NCI-H345 treated with DMSO at 0.1 percent for 48 hours (cell line): ENCODE measurements at regions not wholly inside any gene's neighbourhood (a gene's known extent, or its start where the extent isn't known, plus 50 kb on each side); places are given as distances from the start of the nearest gene placed in this dataset.

Source experiments
- DNase-seq: peaks from one replicate; lab custom pipeline; 2025; ENCODE audit not compliant: unreplicated experiment; lab: John Stamatoyannopoulos, UW

DNA sequence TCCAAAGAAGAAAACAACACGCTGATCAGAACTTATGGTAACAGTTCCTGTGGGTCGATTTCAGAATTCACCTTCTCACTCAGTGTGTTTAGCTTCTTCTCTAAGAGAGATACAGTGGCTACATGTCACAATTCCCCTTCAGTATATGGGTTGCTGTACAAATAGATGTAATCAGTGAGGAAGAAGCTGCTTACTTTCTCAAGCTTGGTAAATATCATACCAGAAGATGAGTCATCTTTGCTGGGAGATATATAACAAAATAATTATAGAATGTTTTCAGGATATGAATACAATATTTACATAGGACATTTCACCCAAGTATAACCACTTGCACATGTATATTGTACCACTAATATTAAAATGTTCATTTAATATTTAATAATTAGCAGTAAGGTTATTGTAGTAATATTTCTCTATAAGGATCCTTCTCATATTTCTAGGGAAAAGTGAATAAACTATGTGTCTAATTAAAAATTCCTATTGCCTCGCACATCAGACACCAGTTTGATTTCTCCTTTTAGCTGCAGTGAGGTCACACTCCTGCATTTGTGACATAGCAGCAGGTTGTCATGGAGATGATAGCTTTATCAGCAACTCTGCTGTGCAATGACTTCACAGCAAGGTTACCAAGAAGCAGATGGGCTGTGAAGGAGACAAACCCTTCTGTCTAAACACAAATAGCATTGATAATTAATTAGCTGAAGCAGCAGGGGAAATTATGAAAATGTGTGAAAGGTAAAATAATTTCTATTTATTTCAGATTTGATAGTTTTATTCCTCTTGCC lies 211.4 kb downstream of the TUSC7 start:
- DNase-seq: no peak

DNA sequence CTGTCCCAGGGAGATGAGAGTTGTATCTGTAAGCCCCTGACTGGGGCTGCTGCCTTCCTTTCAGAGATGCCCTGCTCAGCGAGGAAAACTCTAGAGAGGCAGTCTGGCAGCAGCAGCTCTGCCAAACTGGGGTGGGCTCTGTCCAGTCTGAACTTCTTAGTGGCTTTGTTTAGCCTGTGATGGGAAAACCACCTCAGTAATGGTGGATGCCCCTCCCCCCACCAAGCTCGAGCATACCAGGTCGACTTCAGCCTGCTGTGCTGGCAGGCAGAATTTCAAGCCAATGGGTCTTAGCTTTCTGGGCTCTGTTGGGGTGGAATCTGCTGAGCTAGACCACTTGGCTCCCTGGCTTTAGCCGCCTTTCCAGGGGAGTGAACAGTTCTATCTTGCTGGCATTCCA lies 218.3 kb downstream of the TUSC7 start:
- DNase-seq: no peak

DNA sequence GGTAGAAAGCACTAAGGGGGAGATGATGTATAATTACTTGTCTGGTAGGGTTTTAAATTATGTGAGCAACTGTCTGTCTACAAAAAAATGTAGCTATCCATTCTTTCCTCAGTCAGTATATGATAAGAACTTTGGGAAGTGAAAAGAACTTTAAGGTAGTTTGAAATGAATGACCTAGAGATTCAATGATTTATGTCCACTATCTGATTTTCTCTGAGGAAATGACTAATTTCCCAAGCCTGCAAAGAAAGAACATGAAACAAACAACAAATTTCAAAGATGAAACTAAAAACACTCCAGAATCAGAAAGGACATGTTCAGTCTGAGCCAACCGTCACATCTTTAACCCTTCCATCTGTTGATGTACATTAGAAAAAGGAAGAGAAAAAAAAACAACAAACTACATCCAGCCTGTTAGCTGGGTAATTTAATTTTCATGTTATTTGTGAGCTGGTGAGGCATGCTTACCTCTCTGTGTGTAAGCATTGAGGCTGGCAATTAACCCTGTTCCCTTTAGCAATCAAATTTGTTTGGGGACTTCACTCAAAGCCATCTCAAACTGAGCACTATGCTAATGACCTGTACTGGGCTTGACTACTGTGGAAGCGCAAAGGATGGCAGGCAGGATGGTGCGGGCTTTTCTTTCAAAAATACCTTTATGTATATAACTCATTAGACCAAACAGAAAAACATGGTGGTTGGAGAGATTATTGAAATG lies 220.1 kb downstream of the TUSC7 start:
- DNase-seq: no peak

GRCh38 chr3:116930786-116931185 lies 221.2 kb downstream of the TUSC7 start:
- no peak for DNase-seq

DNA sequence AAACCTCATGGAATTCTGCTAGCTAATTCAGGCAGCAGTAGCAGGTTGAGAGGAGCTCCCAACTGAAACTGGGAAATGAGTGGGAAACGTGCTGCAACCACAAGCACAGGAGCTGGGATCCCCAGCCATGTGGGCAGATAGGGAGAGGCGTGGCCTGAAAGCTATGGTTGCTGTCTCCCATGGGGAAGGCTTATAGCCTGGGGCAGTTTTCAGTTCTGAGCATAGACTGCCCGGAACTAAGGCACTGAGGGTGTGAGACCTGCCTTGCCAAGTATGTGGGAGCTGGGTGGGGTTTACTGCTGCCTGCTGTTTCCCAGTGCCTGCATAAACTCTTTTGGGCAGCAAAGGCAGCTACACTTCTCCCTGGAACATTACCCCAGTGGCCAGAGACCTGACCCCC lies 229.5 kb downstream of the TUSC7 start:
- DNase-seq: no peak

DNA sequence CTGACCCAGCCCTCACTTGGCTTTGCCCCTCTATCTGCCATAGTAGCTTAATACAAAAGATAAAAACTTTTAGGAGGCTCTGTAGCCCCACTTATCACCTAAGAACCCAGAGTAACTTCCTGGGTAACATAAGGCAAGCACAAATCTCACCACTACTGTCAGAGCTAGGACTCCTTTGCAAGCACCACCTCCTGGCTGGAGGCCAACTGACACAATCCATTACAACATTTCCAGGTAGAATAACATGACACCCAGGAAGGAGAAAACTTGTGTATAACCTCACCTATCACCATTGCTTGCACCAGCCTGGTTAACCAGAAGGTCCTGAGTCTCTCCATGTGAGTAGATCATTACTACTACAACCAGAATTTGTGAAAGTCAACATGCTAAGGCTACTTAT lies 230.0 kb downstream of the TUSC7 start:
- no peak for DNase-seq

DNA sequence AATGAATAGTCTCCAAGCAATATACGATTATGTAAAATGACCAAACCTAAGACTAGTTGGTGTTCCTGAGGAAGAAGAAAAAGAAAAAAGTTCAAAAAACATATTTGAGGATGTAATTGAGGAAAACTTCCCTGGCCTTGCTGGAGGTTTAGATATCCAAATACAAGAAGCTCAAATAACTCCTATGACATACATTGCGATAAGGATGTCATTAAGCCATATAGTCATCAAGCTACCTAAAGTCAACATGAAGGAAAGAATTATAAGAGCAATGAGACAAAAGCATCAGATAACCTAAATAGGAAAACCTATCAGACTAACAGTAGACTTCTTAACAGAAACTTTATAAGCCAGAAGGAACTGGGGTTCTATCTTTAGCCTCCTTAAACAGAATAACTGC lies 231.1 kb downstream of the TUSC7 start:
- no peak for DNase-seq

DNA sequence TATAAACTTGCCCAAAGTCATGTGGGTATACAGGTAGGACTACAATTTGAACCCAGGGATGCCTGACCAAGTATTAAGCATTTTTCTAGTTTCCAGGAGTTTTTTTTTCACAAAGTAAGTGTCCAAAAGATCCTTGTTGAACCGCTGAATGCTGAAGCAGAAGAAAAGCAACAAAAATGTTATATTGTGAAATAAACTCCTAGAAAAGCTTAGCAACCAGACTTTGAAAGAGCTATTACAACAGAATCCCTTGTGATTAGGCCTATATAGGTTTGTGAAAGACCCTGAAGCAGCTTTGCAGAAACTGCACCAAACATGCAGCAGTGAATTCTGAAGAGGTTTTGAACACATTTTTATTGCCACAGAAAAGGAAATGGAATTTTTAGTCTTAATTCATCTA lies 236.8 kb downstream of the TUSC7 start:
- no peak for DNase-seq

- DNase-seq: no peak
Measured at GRCh38 chr3:116947148-116947547, 237.6 kb downstream of the TUSC7 start.

GRCh38 chr3:116947809-116948208 lies 238.2 kb downstream of the TUSC7 start:
- DNase-seq: no peak

- no peak for DNase-seq
Measured at GRCh38 chr3:116950301-116951055, 240.9 kb downstream of the TUSC7 start.

GRCh38 chr3:116951610-116952009 lies 242.0 kb downstream of the TUSC7 start:
- no peak for DNase-seq

DNA sequence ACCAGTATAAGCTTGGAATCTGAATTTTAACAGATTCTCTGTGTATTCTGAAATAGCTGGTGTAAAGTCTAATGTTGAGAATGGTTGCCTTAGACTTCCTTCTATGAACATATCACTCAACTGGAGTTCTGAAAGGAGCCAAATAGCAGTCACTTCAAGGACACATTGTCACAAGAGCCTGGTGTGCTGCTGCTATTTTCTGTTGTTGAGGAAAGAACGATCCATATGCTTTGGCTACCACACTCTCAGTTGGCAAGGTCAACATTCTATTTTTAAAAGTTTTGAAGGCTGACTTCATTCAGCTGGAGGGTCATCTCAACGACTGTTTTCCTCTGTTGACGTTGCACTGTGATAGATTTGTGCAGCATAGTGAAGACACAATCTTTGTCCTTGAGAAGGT lies 248.7 kb downstream of the TUSC7 start:
- no peak for DNase-seq

GRCh38 chr3:116961106-116961505 lies 251.5 kb downstream of the TUSC7 start:
- no peak for DNase-seq

DNA sequence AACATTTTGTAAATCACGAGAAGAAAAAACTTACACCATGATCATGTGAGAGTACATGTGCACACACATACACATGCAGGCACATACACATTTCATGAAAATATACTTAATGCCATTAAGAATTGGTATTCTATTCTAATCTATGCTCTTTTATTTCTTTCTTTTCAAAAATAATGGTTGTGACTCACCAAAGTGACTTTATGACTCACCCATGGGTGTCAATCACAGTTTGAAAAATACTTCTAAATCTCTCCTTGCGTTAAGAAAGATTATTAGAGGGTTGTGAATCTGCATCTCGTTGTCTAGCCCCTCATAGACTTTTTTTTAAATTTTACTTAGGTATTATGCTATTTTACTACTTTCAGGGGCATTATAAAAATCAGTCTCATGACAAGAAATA lies 254.2 kb downstream of the TUSC7 start:
- no peak for DNase-seq

GRCh38 chr3:116966649-116967048 lies 257.1 kb downstream of the TUSC7 start:
- no peak for DNase-seq

DNA sequence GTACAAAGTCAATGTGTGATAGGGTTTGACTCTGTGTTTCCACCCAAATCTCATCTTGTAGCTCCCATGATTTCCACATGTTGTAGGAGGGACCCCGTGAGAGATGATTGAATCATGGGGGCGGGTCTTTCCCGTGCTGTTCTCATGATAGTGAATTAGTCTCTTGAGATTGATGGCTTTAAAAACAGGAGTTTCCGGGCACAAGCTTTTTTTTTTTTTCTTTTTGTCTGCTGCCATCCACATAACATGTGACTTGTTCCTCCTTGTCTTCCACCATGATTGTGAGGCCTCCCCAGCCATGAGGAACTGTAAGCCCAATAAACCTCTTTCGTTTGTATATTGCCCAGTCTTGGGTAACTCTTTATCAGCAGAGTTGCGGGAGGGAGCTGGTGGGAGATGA lies 259.6 kb downstream of the TUSC7 start:
- no peak for DNase-seq

- no peak for DNase-seq
Measured at GRCh38 chr3:116969646-116970045, 260.1 kb downstream of the TUSC7 start.

- DNase-seq: no peak
Measured at GRCh38 chr3:116971531-116971930, 262.0 kb downstream of the TUSC7 start.

- DNase-seq: no peak
Measured at GRCh38 chr3:116974702-116975101, 265.1 kb downstream of the TUSC7 start.

- DNase-seq: no peak
Measured at GRCh38 chr3:116977441-116977840, 267.9 kb downstream of the TUSC7 start.

DNA sequence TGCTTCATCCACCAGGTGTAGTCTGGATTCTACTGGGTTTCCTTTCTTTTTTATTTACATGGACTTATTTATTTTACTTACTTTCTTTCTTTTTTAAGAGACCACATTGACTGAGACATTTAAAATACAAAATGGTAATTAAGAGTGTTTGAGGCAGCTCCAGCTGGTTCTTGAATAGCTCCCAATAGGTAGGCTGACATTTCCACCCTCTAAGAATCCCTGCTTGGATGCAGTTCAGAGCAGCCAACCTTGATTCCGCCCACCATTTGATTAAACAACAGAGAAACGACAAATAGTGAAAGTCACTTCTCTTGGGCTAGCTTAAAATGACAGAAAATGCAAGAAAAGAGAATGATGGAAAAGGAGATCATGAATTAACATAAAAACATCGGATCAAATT lies 270.5 kb downstream of the TUSC7 start:
- DNase-seq: no peak
